K562 (cell line): ENCODE measurements at regions not wholly inside any gene's neighbourhood (a gene's known extent, or its start where the extent isn't known, plus 50 kb on each side); places are given as distances from the start of the nearest gene placed in this dataset.

Experiments
- ATAC-seq: fragments of 200-7000 bp; cut with Tn5 transposase; 3 replicates; pipeline ENCODE4 v1.9.1; 2020; ENCODE audit warnings: moderate library complexity
- BruUV-seq: library from RNA; stranded (reverse); fragments of 400-500 nt; replicated peaks from 2 replicates; lab custom pipeline; 2021; lab: Mats Ljungman, UMichigan
- CTCF ChIA-PET: fragments of 300-600 bp; formaldehyde crosslinking; extraction: SDS; loops from one replicate; lab custom pipeline; 2021; ENCODE audit warnings: low intra/inter-chr PET ratio; lab: Yijun Ruan, JAX
- POLR2A ChIA-PET: fragments of 300-600, 350-650 bp; sonication (Branson Sonifier 250); formaldehyde crosslinking; extraction: SDS; loops from one replicate; lab custom pipeline; 2021; ENCODE audit warnings: antibody characterized with exemption, inconsistent platforms; lab: Yijun Ruan, JAX
- DNase-seq, 4 experiments: peaks; one replicate each; pipeline versions ENCODE4 v3.0.0 to v3.0.0-alpha.2; 2011 to 2018; ENCODE audit warnings: low spot score in 3 of 4, mixed read lengths in 3 of 4; ENCODE audit errors: extremely low read depth in 1 of 4
- FAIRE-seq: peaks from 2 replicates; lab custom pipeline; 2011; peaks lifted over from hg19 to GRCh38; lab: Jason Lieb, UNC
- H2AFZ ChIP-seq: 2 replicates; pipeline ENCODE4 v1.6.0; 2011; ENCODE audit warnings: low read depth, low read length, control low read depth, inconsistent platforms
- H3K27ac ChIP-seq: fragments of 200-600 bp; 3 replicates; pipeline ENCODE4 v1.8.0; 2011; ENCODE audit warnings: low read depth, mild to moderate bottlenecking, control low read depth, inconsistent platforms, low read length, moderate library complexity, mixed read lengths; ENCODE audit errors: extremely low read depth
- H3K27me3 ChIP-seq, 2 experiments: fragments of 300-600 bp in 1 of 2; 2 replicates in 1 of 2; 3 replicates in 1 of 2; pipeline versions ENCODE4 v1.6.0 to v1.8.0; 2011; ENCODE audit warnings: inconsistent platforms in 2 of 2, low read length in 2 of 2, mild to moderate bottlenecking in 1 of 2, mixed read lengths in 1 of 2, moderate library complexity in 1 of 2; ENCODE audit not compliant: control insufficient read depth in 2 of 2, insufficient read depth in 2 of 2
- H3K36me3 ChIP-seq: fragments of 300-600 bp; 3 replicates; pipeline ENCODE4 v1.8.0; 2011; ENCODE audit warnings: mild to moderate bottlenecking, low read length, inconsistent platforms; ENCODE audit not compliant: control insufficient read depth, insufficient read depth
- H3K4me1 ChIP-seq, 2 experiments: fragments of 200-600 bp in 1 of 2; replicated peaks in 1 of 2; 2 replicates in 1 of 2; 3 replicates in 1 of 2; pipeline versions ENCODE4 v1.5.1 to v1.8.0; 2011; ENCODE audit warnings: inconsistent platforms in 2 of 2, low read length in 2 of 2, mild to moderate bottlenecking in 1 of 2, mixed read lengths in 1 of 2, moderate library complexity in 1 of 2; ENCODE audit not compliant: control insufficient read depth in 2 of 2, insufficient read depth in 2 of 2
- H3K4me2 ChIP-seq: 2 replicates; pipeline ENCODE4 v1.6.1; 2011; ENCODE audit warnings: low read length, control low read depth, inconsistent platforms, mixed read lengths; ENCODE audit not compliant: insufficient read depth
- H3K4me3 ChIP-seq: fragments of 200-600 bp; sonication (generic), shearing (Covaris generic); 2 replicates; pipeline ENCODE4 v1.5.1; 2016; ENCODE audit warnings: control low read depth, inconsistent platforms
- H3K79me2 ChIP-seq: fragments of 200-600 bp; 3 replicates; pipeline ENCODE4 v1.8.0; 2011; ENCODE audit warnings: low read length, inconsistent platforms; ENCODE audit not compliant: control insufficient read depth, insufficient read depth
- H3K9ac ChIP-seq, 2 experiments: 2 replicates each; pipeline versions ENCODE4 v1.6.0 to v1.6.1; 2011; ENCODE audit warnings: low read depth in 2 of 2, low read length in 2 of 2, control low read depth in 1 of 2, inconsistent platforms in 1 of 2, mild to moderate bottlenecking in 1 of 2, mixed read lengths in 1 of 2; ENCODE audit not compliant: insufficient read depth in 1 of 2
- H3K9me1 ChIP-seq: one replicate; pipeline ENCODE4 v1.6.0; 2011; ENCODE audit warnings: inconsistent platforms, mild to moderate bottlenecking, low read length, moderate library complexity; ENCODE audit not compliant: control insufficient read depth, insufficient read depth
- H3K9me3 ChIP-seq: replicated peaks from 2 replicates; pipeline ENCODE4 v1.5.1; 2011; ENCODE audit warnings: low read depth, low read length, inconsistent platforms; ENCODE audit not compliant: control insufficient read depth, insufficient read depth
- H4K20me1 ChIP-seq: replicated peaks from 2 replicates; pipeline ENCODE4 v1.6.1; 2011; ENCODE audit warnings: low read length, inconsistent platforms, mixed read lengths; ENCODE audit not compliant: control insufficient read depth, insufficient read depth
- RBM25 ChIP-seq: fragments of 200-400 bp; formaldehyde crosslinking; IDR thresholded peaks from 2 replicates; pipeline ENCODE4 v1.6.1; 2018; ENCODE audit warnings: low read length, low read depth, moderate library complexity; ENCODE audit not compliant: severe bottlenecking
- ZNF512 ChIP-seq: IDR thresholded peaks from 2 replicates; pipeline ENCODE4 v1.6.1; 2016; ENCODE audit warnings: missing genetic modification characterization, missing compliant biosample characterization
- WGBS: fragments of 100-300 bp; shearing (Covaris generic); methylation state at CpG from one replicate; pipeline ENCODE4 v1.1.6; 2016; ENCODE audit warnings: low coverage, mixed read lengths; ENCODE audit not compliant: insufficient coverage; ENCODE audit errors: missing lambda C conversion rate; 5-methylcytosine and 5-hydroxymethylcytosine counted together
- in situ Hi-C: fragments of 300-500 bp; cut with MboI; formaldehyde crosslinking; loops from 4 replicates; pipeline ENCODE4 v1.15.0; 2018; ENCODE audit warnings: inconsistent platforms, mixed read lengths
- intact Hi-C: fragments of 100-400 bp; cut with micrococcal nuclease; formaldehyde crosslinking; loops from 2 replicates; pipeline ENCODE4 v1.14.2; 2022

GRCh38 chr12:111293266-111294009 is 75.5 kb downstream of the PHETA1 start:
- Histone ChIP-seq H3K36me3 (no peaks in the 10 kb centered on the region), H3K4me2 (no peak overlapping the region), H4K20me1 (no peaks in the 10 kb centered on the region), H3K27ac (no peak overlapping the region), H3K9ac (peak overlapping the region in 1 of 2 experiments; percentile 35; a peak in 1 of 4 replicates), H3K9me3 (no peaks in the 10 kb centered on the region), H3K4me3 (no peak overlapping the region), H3K79me2 (no peaks in the 10 kb centered on the region), H3K9me1 (no peaks in the 10 kb centered on the region), H3K27me3 (peaks cover 8 to 40% of the 10 kb centered on the region in 2 experiments), H2AFZ (no peak overlapping the region), H3K4me1 (no peaks in the 10 kb centered on the region)
- no TSS peak for BruUV-seq
- in situ Hi-C loops (no loop called here), intact Hi-C loops (no loop called here)
- ChIA-PET POLR2A (interaction anchor here (0.6 kb wide), 1 partner anchor 758 kb away, joined by 4 read pairs; no protein-coding TSS in a partner anchor), CTCF (interaction anchor here (0.6 kb wide), 1 partner anchor 388 kb away, joined by 3 read pairs; no protein-coding TSS in a partner anchor)
- TF ChIP-seq ZNF512 (tag), result no peak
- TF ChIP-seq RBM25, result peak; percentile 27
- DNase-seq, result no peak
- WGBS, result 2% methylated on average over 18 of the region's 20 CpGs
- ATAC-seq, result no peak
- no peak for FAIRE-seq
